AG09319 (cell line): ENCODE measurements at regions not wholly inside any gene's neighbourhood (a gene's known extent, or its start where the extent isn't known, plus 50 kb on each side); places are given as distances from the start of the nearest gene placed in this dataset.

ENCODE experiments used
- DNase-seq: peaks from one replicate; pipeline ENCODE4 v3.0.0-alpha.2; 2010; ENCODE audit warnings: low read depth; ENCODE audit errors: extremely low read depth
- CTCF ChIP-seq: IDR thresholded peaks from 2 replicates; pipeline ENCODE4 v1.5.1; 2011; ENCODE audit warnings: low read depth, mild to moderate bottlenecking, inconsistent platforms, low read length, moderate library complexity

GRCh38 chr18:10244341-10244740 lies 210.1 kb upstream of the APCDD1 start:
- no peak for TF ChIP-seq CTCF
- DNase-seq = no peak

- no peak for TF ChIP-seq CTCF
- DNase-seq = no peak
Observed at GRCh38 chr18:10245031-10245845, 209.2 kb upstream of the APCDD1 start.

GRCh38 chr18:10245846-10246175 lies 208.6 kb upstream of the APCDD1 start:
- no peak for TF ChIP-seq CTCF
- DNase-seq = no peak

- TF ChIP-seq CTCF = no peak
- no peak for DNase-seq
Observed at GRCh38 chr18:10247021-10247741, 207.3 kb upstream of the APCDD1 start.

GRCh38 chr18:10247742-10248082 lies 206.7 kb upstream of the APCDD1 start:
- TF ChIP-seq CTCF = no peak
- no peak for DNase-seq

GRCh38 chr18:10248738-10249137 lies 205.7 kb upstream of the APCDD1 start:
- no peak for DNase-seq
- no peak for TF ChIP-seq CTCF

GRCh38 chr18:10249270-10249669 lies 205.2 kb upstream of the APCDD1 start:
- TF ChIP-seq CTCF = no peak
- DNase-seq = no peak
